ENCODE measurements at regions not wholly inside any gene's neighbourhood (a gene's known extent, or its start where the extent isn't known, plus 50 kb on each side); places are given as distances from the start of the nearest gene placed in this dataset.

DNA sequence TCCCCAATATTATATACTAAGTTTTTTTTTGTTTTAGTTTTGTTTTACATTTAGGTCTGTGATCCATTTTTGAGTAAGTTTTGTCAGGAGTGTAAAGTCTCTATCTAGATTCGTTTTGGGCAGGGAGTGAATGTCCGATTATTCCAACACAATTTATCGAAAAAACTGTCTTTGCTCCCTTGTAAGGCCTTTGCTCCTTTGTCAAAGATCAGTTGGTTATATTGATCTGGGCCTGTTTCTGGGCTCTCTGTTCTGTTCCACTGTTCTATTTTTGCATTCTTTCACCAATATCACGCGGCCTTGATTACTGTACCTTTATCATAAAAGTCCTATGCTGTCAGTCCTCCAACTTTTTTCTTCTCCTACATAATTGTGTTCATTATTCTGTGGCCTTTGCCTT, 276.5 kb upstream of the ZC3H15 start:
- H3K4me3 ChIP-seq (ENCODE audit: low read length) = no peak overlapping the region
- no peak for TF ChIP-seq CTCF (IDR thresholded peaks at IDR 0.05; ENCODE audit: insufficient read depth, low read depth, low read length, missing control alignments)
- no peak for DNase-seq (ENCODE audit: low read depth)

DNA sequence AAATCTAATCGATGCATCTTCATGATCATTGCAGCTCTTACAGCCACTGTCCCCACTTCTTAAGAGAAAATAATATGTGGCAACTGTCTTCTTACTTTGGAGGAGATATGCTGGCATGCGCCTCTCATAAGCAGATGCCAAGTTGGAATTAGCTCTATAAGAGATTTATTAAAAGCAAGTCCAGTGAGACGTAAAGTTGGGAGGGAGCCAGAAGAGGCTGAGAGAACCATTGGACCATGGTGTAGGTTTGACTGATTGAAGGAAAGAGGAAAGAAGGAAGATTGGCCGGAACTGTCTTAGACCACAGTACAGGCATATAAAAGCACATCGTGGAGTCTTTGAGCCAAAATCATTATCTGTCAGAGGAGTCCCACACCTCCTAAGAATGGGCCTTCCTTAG, 265.7 kb upstream of the ZC3H15 start:
- H3K4me3 ChIP-seq (ENCODE audit: low read length) = no peak overlapping the region
- TF ChIP-seq CTCF (IDR thresholded peaks at IDR 0.05; ENCODE audit: insufficient read depth, low read depth, low read length, missing control alignments) = no peak
- no peak for DNase-seq (ENCODE audit: low read depth)

- no peak overlapping the region for H3K4me3 ChIP-seq (ENCODE audit: low read length)
- DNase-seq (ENCODE audit: low read depth) = no peak
- TF ChIP-seq CTCF (IDR thresholded peaks at IDR 0.05; ENCODE audit: insufficient read depth, low read depth, low read length, missing control alignments) = no peak
These were observed 256.8 kb upstream of the ZC3H15 start for GRCh38 chr2:186229265-186229664.

DNA sequence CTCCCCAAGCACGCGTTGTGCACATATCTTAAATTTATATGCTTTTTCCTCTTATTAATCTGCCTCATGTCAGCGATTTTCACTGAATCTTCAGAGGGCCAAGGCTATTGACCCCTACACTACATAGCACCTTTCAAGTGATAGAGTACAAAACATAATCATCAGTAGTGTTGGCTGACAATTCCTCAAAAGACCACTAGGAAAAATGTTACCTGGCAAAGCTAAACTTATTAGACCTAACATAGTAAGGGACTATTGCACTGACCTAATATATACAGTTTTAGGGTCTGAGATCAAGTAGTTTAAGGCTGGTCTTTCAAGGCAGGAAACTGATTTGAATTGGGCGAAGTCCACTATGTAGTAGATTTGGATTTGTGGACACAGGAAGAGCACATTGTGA, 244.2 kb upstream of the ZC3H15 start:
- DNase-seq (ENCODE audit: low read depth) = no peak
- H3K4me3 ChIP-seq (ENCODE audit: low read length) = no peak overlapping the region
- TF ChIP-seq CTCF (IDR thresholded peaks at IDR 0.05; ENCODE audit: insufficient read depth, low read depth, low read length, missing control alignments) = no peak

DNA sequence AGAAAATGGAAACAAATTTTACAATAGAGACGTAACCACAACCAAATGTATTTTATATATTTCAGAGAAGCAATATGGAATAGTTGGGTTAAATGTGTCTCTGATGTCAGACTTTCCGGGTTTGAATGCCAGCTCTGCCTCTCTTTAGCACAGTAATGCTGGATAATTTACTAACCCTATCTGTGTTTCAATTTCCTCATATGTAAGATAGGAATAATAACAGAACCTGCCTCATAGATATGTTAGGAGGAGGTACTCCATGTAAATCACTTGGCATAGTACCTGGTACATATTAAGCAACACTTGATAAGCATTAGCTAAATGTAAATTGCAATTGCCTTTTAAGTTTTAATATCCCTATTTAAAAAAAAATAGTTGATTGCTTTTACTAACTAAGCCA, 231.3 kb upstream of the ZC3H15 start:
- no peak for TF ChIP-seq CTCF (IDR thresholded peaks at IDR 0.05; ENCODE audit: insufficient read depth, low read depth, low read length, missing control alignments)
- DNase-seq (ENCODE audit: low read depth) = no peak
- H3K4me3 ChIP-seq (ENCODE audit: low read length) = no peak overlapping the region

DNA sequence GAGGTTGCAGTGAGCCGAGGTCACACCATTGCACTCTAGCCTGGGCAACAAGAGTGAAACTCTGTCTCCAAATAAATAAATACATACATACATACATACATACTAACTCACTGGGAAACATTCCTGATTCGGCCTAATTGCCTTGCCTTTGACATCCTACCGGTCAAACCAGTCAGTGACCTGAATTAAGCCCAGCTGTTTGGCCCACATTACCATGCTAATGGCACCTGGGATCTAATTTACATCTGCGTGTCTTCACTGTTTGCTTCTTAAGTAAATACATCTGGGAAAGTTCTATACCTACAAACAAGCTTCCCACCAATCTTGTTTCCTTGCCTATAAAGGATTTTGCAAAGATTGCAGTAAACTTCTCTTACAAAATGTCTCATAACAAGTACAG, 230.2 kb upstream of the ZC3H15 start:
- no peak for TF ChIP-seq CTCF (IDR thresholded peaks at IDR 0.05; ENCODE audit: insufficient read depth, low read depth, low read length, missing control alignments)
- peak; percentile 6 for DNase-seq (ENCODE audit: low read depth)
- H3K4me3 ChIP-seq (ENCODE audit: low read length) = no peak overlapping the region

DNA sequence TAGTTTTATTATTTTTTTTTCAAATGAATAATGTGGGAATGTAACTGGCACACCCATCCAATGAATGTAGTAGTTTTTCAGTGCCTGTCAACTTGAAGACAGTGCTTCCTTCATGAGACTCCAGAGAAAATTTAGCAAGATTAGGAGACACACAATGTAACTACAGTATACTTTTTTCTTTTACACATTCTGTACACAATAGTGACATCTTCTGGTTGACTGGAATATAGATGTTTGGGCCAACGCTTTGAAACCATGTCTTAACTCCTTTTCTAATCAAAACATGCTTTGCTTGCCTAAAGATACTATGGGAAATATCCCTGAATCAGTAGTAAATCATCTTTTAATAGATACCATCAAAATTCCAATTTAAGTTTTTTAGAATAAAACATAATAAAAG, 229.5 kb upstream of the ZC3H15 start:
- peak; percentile 51 for DNase-seq (ENCODE audit: low read depth)
- H3K4me3 ChIP-seq (ENCODE audit: low read length) = no peak overlapping the region
- TF ChIP-seq CTCF (IDR thresholded peaks at IDR 0.05; ENCODE audit: insufficient read depth, low read depth, low read length, missing control alignments) = peak; percentile 56
